GM21825 (cell line): ENCODE measurements at regions not wholly inside any gene's neighbourhood (a gene's known extent, or its start where the extent isn't known, plus 50 kb on each side); places are given as distances from the start of the nearest gene placed in this dataset.

ENCODE experiments used
- ATAC-seq: cut with Tn5 transposase; IDR thresholded peaks from one replicate; pipeline ENCODE4 v1.9.1; 2021; ENCODE audit warnings: mild to moderate bottlenecking, moderate library complexity; ENCODE audit not compliant: unreplicated experiment

DNA sequence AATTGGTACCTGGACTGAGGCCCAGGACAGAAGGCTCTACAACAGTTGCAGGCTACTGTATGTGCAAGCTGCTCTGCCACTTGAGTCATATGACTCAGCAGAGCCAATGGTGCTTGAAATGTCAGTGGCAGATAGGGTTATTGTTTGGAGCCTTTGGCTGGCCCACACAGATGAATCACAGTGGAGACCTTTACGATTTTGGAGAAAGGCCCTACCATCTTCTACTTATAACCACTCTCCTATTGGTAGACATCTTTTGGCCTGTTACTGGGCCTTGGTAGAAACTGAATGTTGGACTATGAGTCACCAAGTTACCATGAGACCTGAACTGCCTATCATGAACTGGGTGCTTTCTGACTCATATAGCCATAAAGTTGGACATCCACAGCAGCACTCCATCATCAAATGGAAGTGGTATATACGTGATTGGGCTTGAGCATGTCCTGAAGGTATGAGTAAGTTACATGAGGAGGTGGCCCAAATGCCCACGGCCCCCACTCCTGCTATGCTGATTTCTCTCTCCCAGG is 88.9 kb upstream of the NRXN1 start:
- ATAC-seq = no peak

DNA sequence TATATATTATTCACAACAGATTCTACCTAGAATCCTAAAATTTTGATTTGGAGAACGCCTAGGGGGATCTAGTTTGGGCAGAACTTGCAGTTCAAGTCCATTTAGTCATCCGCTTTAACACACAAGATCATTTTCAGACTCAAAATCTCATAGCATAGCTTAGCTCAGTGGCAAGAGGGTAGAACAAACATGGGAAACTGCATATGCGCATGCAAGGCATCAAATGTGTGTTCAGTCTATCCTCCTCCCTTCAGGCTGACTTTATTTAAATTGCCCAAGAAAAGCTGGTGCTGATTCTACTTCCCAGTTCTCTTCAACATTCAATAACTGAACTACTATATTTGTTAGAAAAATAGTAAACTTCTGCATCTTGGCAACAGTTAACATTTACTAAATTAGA is 79.6 kb upstream of the NRXN1 start:
- ATAC-seq = no peak

DNA sequence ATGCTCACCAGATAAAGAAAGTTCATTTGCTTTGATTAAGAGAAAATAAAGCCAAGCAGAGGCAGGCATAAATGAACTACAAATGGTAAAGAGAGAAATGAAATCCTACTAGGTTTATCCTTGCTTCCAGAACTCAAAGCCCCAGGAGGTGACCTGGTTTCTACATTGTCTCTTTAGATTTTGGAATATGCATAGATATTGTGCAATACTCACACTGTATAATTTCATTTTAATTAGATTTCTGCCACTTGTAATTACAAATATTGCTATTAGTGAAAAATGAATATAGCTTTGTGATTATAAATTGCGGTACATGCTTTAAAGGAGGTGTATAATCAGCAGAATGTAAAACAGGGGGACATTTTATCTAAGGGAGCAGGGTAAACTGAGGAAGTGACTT is 76.9 kb upstream of the NRXN1 start:
- ATAC-seq = no peak

DNA sequence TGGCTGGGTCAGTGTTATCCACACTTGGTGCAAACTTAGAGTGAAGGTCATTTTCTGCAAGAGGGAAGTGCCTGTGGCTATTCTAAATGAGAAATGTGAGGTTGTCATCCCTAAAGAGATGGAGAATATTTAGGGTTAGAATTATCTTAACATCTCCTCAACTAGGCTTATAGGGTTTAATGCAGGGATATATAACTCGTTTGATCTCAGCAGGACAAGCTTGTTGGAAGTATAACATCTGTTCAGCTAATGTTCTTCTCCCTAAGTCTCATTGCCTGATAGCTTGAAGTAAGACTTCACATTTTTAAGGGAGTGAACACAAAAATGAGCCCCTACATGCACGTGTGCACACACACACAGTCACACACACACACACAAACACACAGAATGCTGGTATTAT is 75.9 kb upstream of the NRXN1 start:
- ATAC-seq = no peak

DNA sequence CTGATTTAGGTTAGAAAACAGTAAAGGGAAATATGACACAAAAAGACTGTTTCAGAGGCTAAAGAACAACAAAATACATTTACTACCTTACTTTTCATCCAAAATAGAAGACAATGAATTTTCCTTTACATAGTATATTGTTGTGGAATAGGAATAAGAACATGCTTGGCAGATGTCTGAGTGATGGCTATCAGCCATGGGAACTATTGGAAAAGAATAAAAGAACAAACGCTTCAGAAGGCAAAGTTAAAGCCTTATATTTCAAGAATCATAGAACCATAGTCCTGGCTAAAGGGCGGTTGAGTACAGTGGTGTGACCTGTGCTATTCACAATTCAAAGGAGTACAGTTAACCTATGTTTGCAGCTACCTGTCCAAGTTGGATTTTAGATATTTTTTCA is 73.9 kb upstream of the NRXN1 start:
- ATAC-seq = no peak

DNA sequence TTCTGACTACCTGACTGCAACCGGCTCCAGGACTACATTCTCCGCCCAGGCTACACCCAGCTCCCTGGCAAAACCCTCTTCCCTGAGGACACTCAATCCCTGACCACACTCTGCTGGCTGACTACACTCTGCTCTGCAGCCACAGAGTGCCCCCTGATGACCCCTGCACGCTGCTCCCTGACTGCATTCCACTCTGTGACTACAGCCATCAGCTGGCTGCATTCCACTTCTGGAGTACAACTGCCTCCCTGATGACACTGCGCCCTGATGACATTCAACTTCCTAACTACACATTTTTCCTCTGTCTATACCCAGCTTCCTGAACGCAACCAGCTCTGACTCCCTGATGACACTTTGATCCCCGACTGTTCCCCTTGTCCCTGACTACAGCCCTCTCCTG is 71.3 kb upstream of the NRXN1 start:
- no peak for ATAC-seq

DNA sequence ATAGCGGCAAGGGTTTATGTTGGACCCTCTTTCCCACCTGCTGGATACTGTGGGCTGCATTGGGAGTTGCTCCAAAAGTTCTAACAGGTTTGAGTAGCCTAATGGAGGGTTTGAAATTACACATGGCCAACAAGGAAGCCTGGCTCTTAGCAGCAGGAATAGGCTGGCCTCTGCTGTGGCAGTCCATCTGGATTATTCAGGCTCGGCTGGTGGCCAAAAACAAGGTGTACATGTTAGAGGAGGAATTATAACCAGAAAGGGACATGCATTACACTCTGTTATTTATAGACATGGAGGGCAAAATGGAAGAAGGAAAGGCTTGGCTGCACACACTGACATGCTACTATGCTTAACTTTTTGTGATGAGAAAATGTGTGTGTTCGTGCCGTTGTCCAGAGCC is 61.1 kb upstream of the NRXN1 start:
- no peak for ATAC-seq

DNA sequence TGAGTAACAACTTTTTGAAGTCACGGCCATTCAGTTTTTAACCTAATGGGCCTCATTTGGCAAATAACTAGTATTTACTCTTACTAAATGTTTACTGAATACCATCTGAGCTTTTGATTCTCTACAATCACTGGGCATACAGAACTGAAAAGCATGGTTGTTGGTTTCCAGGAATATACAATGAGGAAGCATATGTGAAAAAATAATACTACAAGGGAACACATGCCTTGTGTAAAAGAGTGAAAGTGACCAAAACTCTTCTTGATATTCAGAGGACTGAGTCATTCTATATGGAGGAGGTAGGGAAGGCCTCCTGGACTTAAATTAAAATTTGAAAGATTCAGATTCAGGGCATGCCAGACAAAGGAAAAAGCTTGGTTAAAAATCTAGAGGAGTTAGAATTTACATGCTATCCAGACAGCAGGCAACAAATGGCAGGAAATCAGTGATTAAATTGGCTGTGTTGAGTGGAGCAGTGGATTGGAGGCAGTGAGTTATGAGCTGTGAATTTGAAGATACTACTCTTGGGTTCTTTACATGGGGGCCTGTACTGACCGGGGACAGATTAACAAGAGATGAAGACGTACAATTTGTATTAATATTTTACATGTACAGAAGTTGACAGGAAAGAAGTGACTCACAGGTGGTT is 53.6 kb upstream of the NRXN1 start:
- no peak for ATAC-seq

DNA sequence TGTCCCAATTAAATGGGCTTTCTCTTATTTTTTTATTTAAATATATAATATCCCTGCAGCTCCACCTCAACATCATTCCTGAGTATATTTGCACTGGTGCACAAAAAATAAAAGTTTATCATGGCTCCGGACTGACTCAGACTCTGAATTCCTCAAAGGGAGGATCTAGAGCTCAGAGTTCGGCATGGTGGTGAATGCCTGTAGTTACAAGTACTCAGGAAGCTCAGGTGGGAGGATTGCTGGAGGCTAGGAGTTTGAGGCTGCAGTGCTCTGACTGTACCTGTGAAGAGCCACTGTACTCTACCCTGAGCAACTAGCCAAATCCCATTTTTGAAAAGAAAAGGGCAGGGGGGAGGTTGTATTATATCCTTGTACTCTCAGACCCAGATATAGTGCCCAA is 52.8 kb upstream of the NRXN1 start:
- no peak for ATAC-seq
